RWPE1 (cell line): ENCODE measurements at regions not wholly inside any gene's neighbourhood (a gene's known extent, or its start where the extent isn't known, plus 50 kb on each side); places are given as distances from the start of the nearest gene placed in this dataset.

Experiments
- CTCF ChIA-PET: fragments of 350-600 bp; sonication (Branson Sonifier 250); formaldehyde crosslinking; extraction: SDS; loops from one replicate; lab custom pipeline; 2021; lab: Yijun Ruan, JAX
- POLR2A ChIA-PET: fragments of 400-600 bp; formaldehyde crosslinking; extraction: SDS; loops from one replicate; lab custom pipeline; 2020; ENCODE audit warnings: antibody characterized with exemption; ENCODE audit not compliant: low non-redundant PET; lab: Yijun Ruan, JAX
- DNase-seq: peaks from one replicate; pipeline ENCODE4 v3.0.0; 2012; ENCODE audit warnings: low spot score
- H3K27ac ChIP-seq: fragments of 450-650 bp; 2 replicates; pipeline ENCODE4 v1.5.1; 2017
- CTCF ChIP-seq: fragments of 450-650 bp; conservative IDR thresholded peaks from 2 replicates; pipeline ENCODE4 v1.5.1; 2017; ENCODE audit warnings: low read depth, mild to moderate bottlenecking

GRCh38 chr22:48639896-48640748, 1187.6 kb downstream of the BRD1 start:
- TF ChIP-seq CTCF, result no peak
- CTCF ChIA-PET, result no interaction called here
- POLR2A ChIA-PET, result no interaction called here
- DNase-seq, result no peak
- no peak overlapping the region for H3K27ac ChIP-seq

GRCh38 chr22:48639021-48639795, 1188.5 kb downstream of the BRD1 start:
- CTCF ChIA-PET, result no interaction called here
- DNase-seq, result no peak

GRCh38 chr22:48637231-48637630, 1190.4 kb downstream of the BRD1 start:
- TF ChIP-seq CTCF, result no peak
- POLR2A ChIA-PET, result no interaction called here
- no peak for DNase-seq
- CTCF ChIA-PET, result no interaction called here
- H3K27ac ChIP-seq, result no peak overlapping the region

More at GRCh38 chr22:48639021-48639795, 1188.5 kb downstream of the BRD1 start:
- TF ChIP-seq CTCF, result no peak
- POLR2A ChIA-PET, result no interaction called here
- no peak overlapping the region for H3K27ac ChIP-seq

GRCh38 chr22:48636746-48637145, 1190.9 kb downstream of the BRD1 start:
- POLR2A ChIA-PET, result no interaction called here
- no peak for TF ChIP-seq CTCF
- CTCF ChIA-PET, result no interaction called here
- H3K27ac ChIP-seq, result no peak overlapping the region
- DNase-seq, result no peak

DNA sequence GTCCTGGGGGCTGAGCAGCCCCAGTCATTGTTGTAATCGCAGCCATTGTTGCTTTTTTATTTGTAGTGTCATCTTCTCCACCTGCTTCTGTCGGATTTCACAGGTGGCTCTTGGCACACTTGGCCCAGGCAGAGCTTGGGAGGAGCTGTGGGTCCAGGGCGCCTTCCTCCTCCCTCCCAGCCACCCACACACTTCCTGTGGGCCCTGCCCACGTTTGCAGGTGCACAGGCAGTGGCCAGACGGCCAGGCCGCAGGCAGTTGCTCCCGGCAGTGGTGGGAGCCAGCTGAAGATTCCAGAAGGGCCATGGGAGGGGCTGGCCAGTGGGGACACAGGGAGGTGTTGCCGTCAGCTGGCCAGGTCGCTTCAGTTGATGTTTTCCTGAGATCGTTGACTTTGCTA, 1191.9 kb downstream of the BRD1 start:
- ChIA-PET CTCF (no interaction called here), POLR2A (no interaction called here)
- H3K27ac ChIP-seq, result no peak overlapping the region
- DNase-seq, result no peak
- TF ChIP-seq CTCF, result no peak

- no peak for DNase-seq
- no peak for TF ChIP-seq CTCF
- CTCF ChIA-PET, result no interaction called here
- POLR2A ChIA-PET, result no interaction called here
- no peak overlapping the region for H3K27ac ChIP-seq
Observed at GRCh38 chr22:48635031-48635430, 1192.6 kb downstream of the BRD1 start.
